Neural cell (in vitro differentiated cells): ENCODE measurements at regions not wholly inside any gene's neighbourhood (a gene's known extent, or its start where the extent isn't known, plus 50 kb on each side); places are given as distances from the start of the nearest gene placed in this dataset.

Experiments used
- H2AFZ ChIP-seq: fragments of 200-600, 300-800 bp; sonication (generic), shearing (Covaris generic); 2 replicates; pipeline ENCODE4 v1.6.0; 2014; ENCODE audit warnings: low read depth, mild to moderate bottlenecking, antibody characterized with exemption, low read length, moderate library complexity
- H3F3A ChIP-seq: fragments of 200-600 bp; shearing (Covaris generic); 2 replicates; pipeline ENCODE4 v1.6.1; 2016; ENCODE audit warnings: mild to moderate bottlenecking, moderate library complexity, mixed read lengths, antibody characterized with exemption, low read length; ENCODE audit not compliant: insufficient read depth, poor library complexity, severe bottlenecking
- H3K27ac ChIP-seq: fragments of 200-600, 300-800 bp; sonication (generic), shearing (Covaris generic); 2 replicates; pipeline ENCODE4 v1.5.1; 2014; ENCODE audit warnings: mild to moderate bottlenecking, low read length, moderate library complexity
- H3K27me3 ChIP-seq: fragments of 300-800, 200-600 bp; sonication (generic), shearing (Covaris generic); 2 replicates; pipeline ENCODE4 v1.6.0; 2014; ENCODE audit warnings: mild to moderate bottlenecking, low read depth, low read length, moderate library complexity; ENCODE audit not compliant: insufficient read depth
- H3K36me3 ChIP-seq: fragments of 300-800, 200-600 bp; sonication (generic), shearing (Covaris generic); 2 replicates; pipeline ENCODE4 v1.5.1; 2014; ENCODE audit warnings: mild to moderate bottlenecking, antibody characterized with exemption, low read length, moderate library complexity; ENCODE audit not compliant: insufficient read depth
- H3K4me2 ChIP-seq: fragments of 300-800, 200-600 bp; sonication (generic), shearing (Covaris generic); 2 replicates; pipeline ENCODE4 v1.6.0; 2014; ENCODE audit warnings: mild to moderate bottlenecking, low read length
- H3K4me3 ChIP-seq: fragments of 300-800, 200-600 bp; sonication (generic), shearing (Covaris generic); 2 replicates; pipeline ENCODE4 v1.5.1; 2014; ENCODE audit warnings: mild to moderate bottlenecking, low read length, moderate library complexity
- H3K79me2 ChIP-seq: fragments of 200-600 bp; shearing (Covaris generic); replicated peaks from 2 replicates; pipeline ENCODE4 v1.6.0; 2014; ENCODE audit warnings: mild to moderate bottlenecking, low read length, moderate library complexity; ENCODE audit not compliant: insufficient read depth
- H3K9ac ChIP-seq: fragments of 300-800, 200-600 bp; sonication (generic), shearing (Covaris generic); 2 replicates; pipeline ENCODE4 v1.6.1; 2016; ENCODE audit warnings: mild to moderate bottlenecking, low read length, mixed read lengths
- H3K9me2 ChIP-seq: fragments of 200-600 bp; shearing (Covaris generic); 2 replicates; pipeline ENCODE4 v1.6.1; 2016; ENCODE audit warnings: mild to moderate bottlenecking, low read length, mixed read lengths; ENCODE audit not compliant: insufficient read depth
- H3K9me3 ChIP-seq: fragments of 200-600, 300-800 bp; sonication (generic), shearing (Covaris generic); 2 replicates; pipeline ENCODE4 v1.6.1; 2016; ENCODE audit warnings: mild to moderate bottlenecking, mixed run types, low read length, moderate library complexity, mixed read lengths
- H4K20me1 ChIP-seq: fragments of 200-600 bp; shearing (Covaris generic); 2 replicates; pipeline ENCODE4 v1.6.1; 2016; ENCODE audit warnings: mild to moderate bottlenecking, mixed run types; ENCODE audit not compliant: insufficient read depth
- EP300 ChIP-seq: fragments of 450-650 bp; conservative IDR thresholded peaks from 2 replicates; pipeline ENCODE4 v1.6.1; 2014; ENCODE audit warnings: antibody characterized with exemption, mild to moderate bottlenecking, moderate library complexity; ENCODE audit not compliant: poor library complexity, severe bottlenecking
- EZH2 ChIP-seq: fragments of 200-600, 300-800 bp; shearing (Covaris generic), sonication (generic); IDR thresholded peaks from 2 replicates; pipeline ENCODE4 v1.6.1; 2014; ENCODE audit warnings: antibody characterized with exemption, low read length, borderline replicate concordance, mild to moderate bottlenecking; ENCODE audit not compliant: insufficient read depth, poor library complexity, severe bottlenecking
- MXI1 ChIP-seq: fragments of 450-650 bp; conservative IDR thresholded peaks from 2 replicates; pipeline ENCODE4 v1.6.1; 2014; ENCODE audit warnings: antibody characterized with exemption, mild to moderate bottlenecking; ENCODE audit not compliant: poor library complexity, severe bottlenecking
- POLR2AphosphoS5 ChIP-seq: IDR thresholded peaks from 2 replicates; pipeline ENCODE4 v1.6.1; 2012
- RAD21 ChIP-seq: fragments of 450-650 bp; conservative IDR thresholded peaks from 2 replicates; pipeline ENCODE4 v1.6.1; 2014; ENCODE audit warnings: antibody characterized with exemption, mild to moderate bottlenecking, moderate library complexity
- SMC3 ChIP-seq: fragments of 450-650 bp; conservative IDR thresholded peaks from 2 replicates; pipeline ENCODE4 v1.6.1; 2014; ENCODE audit warnings: antibody characterized with exemption, mild to moderate bottlenecking, moderate library complexity; ENCODE audit not compliant: poor library complexity
- TAF1 ChIP-seq: IDR thresholded peaks from 2 replicates; pipeline ENCODE4 v1.6.1; 2012; ENCODE audit warnings: low read depth
- TF ChIP-seq, protein P1 (sequence below): fragments of 450-650 bp; IDR thresholded peaks from 2 replicates; pipeline ENCODE4 v1.5.1; 2014; ENCODE audit warnings: antibody characterized with exemption, mild to moderate bottlenecking, moderate library complexity; ENCODE audit not compliant: poor library complexity, severe bottlenecking
- TF ChIP-seq, protein P2 (sequence below): IDR thresholded peaks from 2 replicates; pipeline ENCODE4 v1.6.1; 2012; ENCODE audit warnings: borderline replicate concordance

DNA sequence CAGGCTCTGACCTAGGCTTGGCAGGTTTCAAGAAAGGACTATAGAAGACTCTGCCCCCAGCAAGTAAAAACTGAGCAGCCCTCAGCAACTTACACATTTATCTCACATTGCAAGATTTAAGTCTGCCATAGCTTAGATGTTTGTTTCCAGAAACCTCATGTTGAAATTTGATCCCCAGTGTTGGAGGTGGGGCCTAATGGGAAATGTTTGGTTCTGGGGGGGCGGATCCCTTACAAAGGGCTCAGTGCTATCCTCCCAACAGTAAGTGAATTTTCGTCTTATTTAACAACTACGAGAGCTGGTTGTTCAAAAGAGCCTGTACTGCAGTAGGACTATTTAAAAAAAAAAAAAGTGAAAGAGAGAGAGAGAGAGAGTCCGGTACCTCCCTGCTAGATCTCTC is 125.2 kb upstream of the PROK2 start:
- no peaks in the 10 kb centered on the region for H3K36me3 ChIP-seq
- no peaks in the 10 kb centered on the region for H4K20me1 ChIP-seq
- TF ChIP-seq, protein P1, sequence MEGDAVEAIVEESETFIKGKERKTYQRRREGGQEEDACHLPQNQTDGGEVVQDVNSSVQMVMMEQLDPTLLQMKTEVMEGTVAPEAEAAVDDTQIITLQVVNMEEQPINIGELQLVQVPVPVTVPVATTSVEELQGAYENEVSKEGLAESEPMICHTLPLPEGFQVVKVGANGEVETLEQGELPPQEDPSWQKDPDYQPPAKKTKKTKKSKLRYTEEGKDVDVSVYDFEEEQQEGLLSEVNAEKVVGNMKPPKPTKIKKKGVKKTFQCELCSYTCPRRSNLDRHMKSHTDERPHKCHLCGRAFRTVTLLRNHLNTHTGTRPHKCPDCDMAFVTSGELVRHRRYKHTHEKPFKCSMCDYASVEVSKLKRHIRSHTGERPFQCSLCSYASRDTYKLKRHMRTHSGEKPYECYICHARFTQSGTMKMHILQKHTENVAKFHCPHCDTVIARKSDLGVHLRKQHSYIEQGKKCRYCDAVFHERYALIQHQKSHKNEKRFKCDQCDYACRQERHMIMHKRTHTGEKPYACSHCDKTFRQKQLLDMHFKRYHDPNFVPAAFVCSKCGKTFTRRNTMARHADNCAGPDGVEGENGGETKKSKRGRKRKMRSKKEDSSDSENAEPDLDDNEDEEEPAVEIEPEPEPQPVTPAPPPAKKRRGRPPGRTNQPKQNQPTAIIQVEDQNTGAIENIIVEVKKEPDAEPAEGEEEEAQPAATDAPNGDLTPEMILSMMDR, result no peak
- no peak for TF ChIP-seq EZH2
- TF ChIP-seq POLR2AphosphoS5, result no peak
- no peak for TF ChIP-seq SMC3
- TF ChIP-seq RAD21, result no peak
- TF ChIP-seq MXI1, result no peak
- no peak for TF ChIP-seq EP300
- TF ChIP-seq, protein P2, sequence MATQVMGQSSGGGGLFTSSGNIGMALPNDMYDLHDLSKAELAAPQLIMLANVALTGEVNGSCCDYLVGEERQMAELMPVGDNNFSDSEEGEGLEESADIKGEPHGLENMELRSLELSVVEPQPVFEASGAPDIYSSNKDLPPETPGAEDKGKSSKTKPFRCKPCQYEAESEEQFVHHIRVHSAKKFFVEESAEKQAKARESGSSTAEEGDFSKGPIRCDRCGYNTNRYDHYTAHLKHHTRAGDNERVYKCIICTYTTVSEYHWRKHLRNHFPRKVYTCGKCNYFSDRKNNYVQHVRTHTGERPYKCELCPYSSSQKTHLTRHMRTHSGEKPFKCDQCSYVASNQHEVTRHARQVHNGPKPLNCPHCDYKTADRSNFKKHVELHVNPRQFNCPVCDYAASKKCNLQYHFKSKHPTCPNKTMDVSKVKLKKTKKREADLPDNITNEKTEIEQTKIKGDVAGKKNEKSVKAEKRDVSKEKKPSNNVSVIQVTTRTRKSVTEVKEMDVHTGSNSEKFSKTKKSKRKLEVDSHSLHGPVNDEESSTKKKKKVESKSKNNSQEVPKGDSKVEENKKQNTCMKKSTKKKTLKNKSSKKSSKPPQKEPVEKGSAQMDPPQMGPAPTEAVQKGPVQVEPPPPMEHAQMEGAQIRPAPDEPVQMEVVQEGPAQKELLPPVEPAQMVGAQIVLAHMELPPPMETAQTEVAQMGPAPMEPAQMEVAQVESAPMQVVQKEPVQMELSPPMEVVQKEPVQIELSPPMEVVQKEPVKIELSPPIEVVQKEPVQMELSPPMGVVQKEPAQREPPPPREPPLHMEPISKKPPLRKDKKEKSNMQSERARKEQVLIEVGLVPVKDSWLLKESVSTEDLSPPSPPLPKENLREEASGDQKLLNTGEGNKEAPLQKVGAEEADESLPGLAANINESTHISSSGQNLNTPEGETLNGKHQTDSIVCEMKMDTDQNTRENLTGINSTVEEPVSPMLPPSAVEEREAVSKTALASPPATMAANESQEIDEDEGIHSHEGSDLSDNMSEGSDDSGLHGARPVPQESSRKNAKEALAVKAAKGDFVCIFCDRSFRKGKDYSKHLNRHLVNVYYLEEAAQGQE, result no peak
- no peak for TF ChIP-seq TAF1
- H2AFZ ChIP-seq, result no peak overlapping the region
- no peaks in the 10 kb centered on the region for H3K27me3 ChIP-seq
- no peaks in the 10 kb centered on the region for H3F3A ChIP-seq
- no peaks in the 10 kb centered on the region for H3K9me2 ChIP-seq
- H3K9me3 ChIP-seq, result no peaks in the 10 kb centered on the region
- H3K27ac ChIP-seq, result no peak overlapping the region
- H3K9ac ChIP-seq, result no peak overlapping the region
- H3K4me2 ChIP-seq, result no peak overlapping the region
- no peaks in the 10 kb centered on the region for H3K79me2 ChIP-seq
- no peak overlapping the region for H3K4me3 ChIP-seq

DNA sequence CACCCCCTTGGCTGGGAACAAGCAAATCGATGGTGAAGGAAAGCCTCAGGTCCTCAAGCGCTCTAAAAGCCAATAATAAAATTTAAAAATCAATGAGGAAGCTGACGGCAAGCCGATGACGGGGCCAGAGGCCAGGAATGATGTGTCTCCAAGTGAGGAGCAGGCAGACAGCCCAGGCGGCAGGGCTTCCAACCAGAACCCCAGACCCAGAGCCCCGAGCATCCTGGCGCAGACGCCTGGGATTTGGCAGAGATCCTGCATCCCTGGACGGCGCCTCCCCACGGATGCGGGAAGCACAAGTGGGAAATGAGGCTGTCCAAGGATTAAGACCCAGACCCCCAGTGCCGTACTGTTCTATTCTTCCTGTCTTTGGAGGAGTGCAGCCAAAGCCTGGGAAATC is 123.0 kb upstream of the PROK2 start:
- Histone ChIP-seq H3K9me2 (no peaks in the 10 kb centered on the region), H4K20me1 (no peaks in the 10 kb centered on the region), H3K4me2 (no peak overlapping the region), H3K36me3 (no peaks in the 10 kb centered on the region), H3K79me2 (no peaks in the 10 kb centered on the region), H3K9ac (no peak overlapping the region), H2AFZ (no peak overlapping the region), H3K4me3 (no peak overlapping the region), H3K27ac (no peak overlapping the region), H3F3A (no peaks in the 10 kb centered on the region), H3K27me3 (no peaks in the 10 kb centered on the region), H3K9me3 (no peaks in the 10 kb centered on the region)
- TF ChIP-seq EZH2 (no peak), POLR2AphosphoS5 (no peak)

DNA sequence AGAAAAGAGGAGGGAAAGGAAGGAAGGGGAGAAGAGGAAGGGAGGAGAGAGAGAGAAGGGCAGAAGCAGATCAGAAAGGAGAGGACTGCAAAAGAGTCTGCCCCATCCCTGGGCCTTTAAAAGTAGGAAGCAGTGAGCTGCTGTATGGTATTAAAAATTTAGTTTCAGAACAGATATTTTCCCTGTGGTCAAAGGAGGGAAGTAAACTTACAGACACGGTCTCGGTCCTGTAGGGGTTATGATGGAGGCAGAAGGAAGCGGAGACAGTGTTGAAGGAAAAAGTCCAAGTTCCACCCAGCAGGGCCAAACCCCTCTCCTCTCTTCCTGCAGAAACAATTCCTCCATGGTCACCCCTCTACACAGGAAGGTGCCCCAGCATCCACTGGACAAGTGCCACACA is 122.0 kb upstream of the PROK2 start:
- Histone ChIP-seq H3K4me3 (no peak overlapping the region), H3K36me3 (no peaks in the 10 kb centered on the region), H3K9me3 (no peaks in the 10 kb centered on the region), H3K27ac (no peak overlapping the region), H3K9ac (no peak overlapping the region), H4K20me1 (no peaks in the 10 kb centered on the region), H3K79me2 (no peaks in the 10 kb centered on the region), H3K9me2 (no peaks in the 10 kb centered on the region), H2AFZ (no peak overlapping the region), H3K27me3 (no peaks in the 10 kb centered on the region), H3K4me2 (no peak overlapping the region), H3F3A (no peaks in the 10 kb centered on the region)
- no peak for TF ChIP-seq POLR2AphosphoS5
- no peak for TF ChIP-seq EZH2
- no peak for TF ChIP-seq RAD21
- no peak for TF ChIP-seq SMC3
- TF ChIP-seq TAF1, result no peak
- TF ChIP-seq EP300, result no peak
- TF ChIP-seq, protein P1, result no peak
- no peak for TF ChIP-seq MXI1
- TF ChIP-seq, protein P2, result no peak
